GM19452 (cell line): ENCODE measurements at regions not wholly inside any gene's neighbourhood (a gene's known extent, or its start where the extent isn't known, plus 50 kb on each side); places are given as distances from the start of the nearest gene placed in this dataset.

Experiments
- ATAC-seq: cut with Tn5 transposase; IDR thresholded peaks from one replicate; pipeline ENCODE4 v1.9.1; 2021; ENCODE audit not compliant: unreplicated experiment

- ATAC-seq: no peak
Observed at GRCh38 chr16:65932350-65933072, 434.0 kb upstream of the CDH5 start.

- ATAC-seq: no peak
Observed at GRCh38 chr16:65922923-65923322, 443.6 kb upstream of the CDH5 start.

- no peak for ATAC-seq
Observed at GRCh38 chr16:65919986-65920376, 446.5 kb upstream of the CDH5 start.

- ATAC-seq: no peak
Observed at GRCh38 chr16:65919145-65919985, 447.1 kb upstream of the CDH5 start.

- no peak for ATAC-seq
Observed at GRCh38 chr16:65917466-65917865, 449.0 kb upstream of the CDH5 start.

- no peak for ATAC-seq
Observed at GRCh38 chr16:65916995-65917394, 449.5 kb upstream of the CDH5 start.

- no peak for ATAC-seq
Observed at GRCh38 chr16:65910291-65910690, 456.2 kb upstream of the CDH5 start.

GRCh38 chr16:65909310-65910050 is 457.0 kb upstream of the CDH5 start:
- no peak for ATAC-seq

GRCh38 chr16:65908568-65908967 is 457.9 kb upstream of the CDH5 start:
- no peak for ATAC-seq

- ATAC-seq: no peak
Observed at GRCh38 chr16:65905331-65905730, 461.2 kb upstream of the CDH5 start.

GRCh38 chr16:65896448-65897153 is 469.9 kb upstream of the CDH5 start:
- ATAC-seq: no peak

GRCh38 chr16:65895906-65896305 is 470.6 kb upstream of the CDH5 start:
- ATAC-seq: no peak

GRCh38 chr16:65895486-65895885 is 471.0 kb upstream of the CDH5 start:
- ATAC-seq: no peak

- ATAC-seq: no peak
Observed at GRCh38 chr16:65890203-65890602, 476.3 kb upstream of the CDH5 start.

- ATAC-seq: no peak
Observed at GRCh38 chr16:65889533-65889966, 476.9 kb upstream of the CDH5 start.

- ATAC-seq: no peak
Observed at GRCh38 chr16:65888201-65888600, 478.3 kb upstream of the CDH5 start.

- no peak for ATAC-seq
Observed at GRCh38 chr16:65884018-65884417, 482.5 kb upstream of the CDH5 start.

GRCh38 chr16:65878347-65878746 is 488.1 kb upstream of the CDH5 start:
- ATAC-seq: no peak

GRCh38 chr16:65876624-65877023 is 489.9 kb upstream of the CDH5 start:
- no peak for ATAC-seq

GRCh38 chr16:65876056-65876408 is 490.5 kb upstream of the CDH5 start:
- ATAC-seq: no peak

GRCh38 chr16:65875381-65876055 is 491.0 kb upstream of the CDH5 start:
- no peak for ATAC-seq
